ENCODE measurements at regions not wholly inside any gene's neighbourhood (a gene's known extent, or its start where the extent isn't known, plus 50 kb on each side); places are given as distances from the start of the nearest gene placed in this dataset.

GRCh38 chr2:22683914-22684313, 701.1 kb upstream of the KLHL29 start (continued):
- no peak for TF ChIP-seq AR (CRISPR knock-in tag; IDR thresholded peaks at IDR 0.05)
- no peak for TF ChIP-seq ZMAT4 (CRISPR knock-in tag; IDR thresholded peaks at IDR 0.05)
- TF ChIP-seq IRF2 (CRISPR knock-in tag; IDR thresholded peaks at IDR 0.05; ENCODE audit: borderline replicate concordance, low read depth), result no peak
- no peak for TF ChIP-seq ZNF219 (CRISPR knock-in tag; IDR thresholded peaks at IDR 0.05; ENCODE audit: borderline replicate concordance)
- no peak for TF ChIP-seq ZNF671 (CRISPR knock-in tag; IDR thresholded peaks at IDR 0.05)
- TF ChIP-seq, protein P1, sequence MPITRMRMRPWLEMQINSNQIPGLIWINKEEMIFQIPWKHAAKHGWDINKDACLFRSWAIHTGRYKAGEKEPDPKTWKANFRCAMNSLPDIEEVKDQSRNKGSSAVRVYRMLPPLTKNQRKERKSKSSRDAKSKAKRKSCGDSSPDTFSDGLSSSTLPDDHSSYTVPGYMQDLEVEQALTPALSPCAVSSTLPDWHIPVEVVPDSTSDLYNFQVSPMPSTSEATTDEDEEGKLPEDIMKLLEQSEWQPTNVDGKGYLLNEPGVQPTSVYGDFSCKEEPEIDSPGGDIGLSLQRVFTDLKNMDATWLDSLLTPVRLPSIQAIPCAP (CRISPR knock-in tag; IDR thresholded peaks at IDR 0.05), result no peak
- TF ChIP-seq ESRRA (CRISPR knock-in tag; IDR thresholded peaks at IDR 0.05; ENCODE audit: borderline replicate concordance), result no peak
- TF ChIP-seq ZNF232 (CRISPR knock-in tag; IDR thresholded peaks at IDR 0.05), result no peak
- no peak for TF ChIP-seq E2F4 (CRISPR knock-in tag; IDR thresholded peaks at IDR 0.05; ENCODE audit: borderline replicate concordance, low read depth)
- TF ChIP-seq ATF1 (CRISPR knock-in tag; IDR thresholded peaks at IDR 0.05), result no peak
- no peak for TF ChIP-seq ZNF532 (CRISPR knock-in tag; IDR thresholded peaks at IDR 0.05; ENCODE audit: borderline replicate concordance)
- TF ChIP-seq PRRX2 (CRISPR knock-in tag; IDR thresholded peaks at IDR 0.05), result no peak

DNA sequence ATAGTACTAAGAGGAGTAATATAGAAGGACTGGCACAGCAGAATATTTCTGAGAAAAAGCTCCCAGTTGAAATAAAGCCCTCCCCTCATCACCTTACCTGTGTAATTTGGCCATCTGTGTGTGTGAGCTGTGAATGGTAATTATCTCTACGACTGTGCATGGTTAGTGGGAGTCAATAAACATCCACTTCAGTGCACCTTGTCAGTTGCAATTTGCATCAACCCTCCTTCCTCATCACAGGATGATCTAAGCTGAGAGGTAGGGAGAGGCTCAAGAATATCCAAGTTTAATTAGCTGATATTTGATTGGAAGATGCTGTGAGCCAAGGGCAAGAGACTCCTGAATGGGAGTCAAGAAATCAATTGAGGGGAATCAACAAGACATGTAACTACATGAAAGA, 694.9 kb upstream of the KLHL29 start:
- DNase-seq (ENCODE audit: low spot score), result no peak
- Mint-ChIP-seq H3K27me3 (ENCODE audit: low read depth) (peaks cover 16% of the 10 kb centered on the region), H3K4me3 (no peak overlapping the region), H3K27ac (no peak overlapping the region), H3K4me1 (peaks cover 13% of the 10 kb centered on the region), H3K9me3 (peaks cover 6% of the 10 kb centered on the region), H3K36me3 (no peaks in the 10 kb centered on the region)
- CTCF ChIA-PET, result no interaction called here
- POLR2A ChIA-PET, result no interaction called here
- ATAC-seq, result no peak
- no peak for TF ChIP-seq ZNF317 (CRISPR knock-in tag; IDR thresholded peaks at IDR 0.05; ENCODE audit: borderline replicate concordance, low read depth)
- TF ChIP-seq ZNF425 (CRISPR knock-in tag; conservative IDR thresholded peaks at IDR 0.05), result no peak
- no peak for TF ChIP-seq PRRX2 (CRISPR knock-in tag; IDR thresholded peaks at IDR 0.05)
- no peak for TF ChIP-seq ESRRA (CRISPR knock-in tag; IDR thresholded peaks at IDR 0.05; ENCODE audit: borderline replicate concordance)
- TF ChIP-seq FOXJ3 (CRISPR knock-in tag; IDR thresholded peaks at IDR 0.05; ENCODE audit: borderline replicate concordance), result no peak
- no peak for TF ChIP-seq SOX15 (CRISPR knock-in tag; IDR thresholded peaks at IDR 0.05)
- TF ChIP-seq NFE2L1 (CRISPR knock-in tag; IDR thresholded peaks at IDR 0.05), result no peak
- no peak for TF ChIP-seq ZNF532 (CRISPR knock-in tag; IDR thresholded peaks at IDR 0.05; ENCODE audit: borderline replicate concordance)
- TF ChIP-seq FOXK1 (CRISPR knock-in tag; IDR thresholded peaks at IDR 0.05), result no peak
- no peak for TF ChIP-seq TEAD1 (CRISPR knock-in tag; IDR thresholded peaks at IDR 0.05)

Measured in WTC11 (cell line).